GM18507 (cell line): ENCODE measurements at regions not wholly inside any gene's neighbourhood (a gene's known extent, or its start where the extent isn't known, plus 50 kb on each side); places are given as distances from the start of the nearest gene placed in this dataset.
A peak's percentile ranks its signal among the peaks of the same experiment; 100 is the strongest.

ENCODE experiments used
- DNase-seq: peaks from one replicate; pipeline ENCODE4 v3.0.0; 2011; ENCODE audit warnings: low read depth; ENCODE audit not compliant: insufficient read length; ENCODE audit errors: extremely low spot score
- FAIRE-seq: peaks from 2 replicates; lab custom pipeline; 2011; peaks lifted over from hg19 to GRCh38; lab: Jason Lieb, UNC

GRCh38 chr13:76019421-76020044, 383.4 kb downstream of the LMO7 start:
- FAIRE-seq (no peak), DNase-seq (no peak)

GRCh38 chr13:76017861-76018556, 381.9 kb downstream of the LMO7 start:
- DNase-seq (no peak), FAIRE-seq (no peak)

GRCh38 chr13:76016799-76017400, 380.8 kb downstream of the LMO7 start:
- DNase-seq (no peak), FAIRE-seq (peak; percentile 70)

- FAIRE-seq = no peak
- no peak for DNase-seq
These were observed 378.5 kb downstream of the LMO7 start for GRCh38 chr13:76014406-76015318.

DNA sequence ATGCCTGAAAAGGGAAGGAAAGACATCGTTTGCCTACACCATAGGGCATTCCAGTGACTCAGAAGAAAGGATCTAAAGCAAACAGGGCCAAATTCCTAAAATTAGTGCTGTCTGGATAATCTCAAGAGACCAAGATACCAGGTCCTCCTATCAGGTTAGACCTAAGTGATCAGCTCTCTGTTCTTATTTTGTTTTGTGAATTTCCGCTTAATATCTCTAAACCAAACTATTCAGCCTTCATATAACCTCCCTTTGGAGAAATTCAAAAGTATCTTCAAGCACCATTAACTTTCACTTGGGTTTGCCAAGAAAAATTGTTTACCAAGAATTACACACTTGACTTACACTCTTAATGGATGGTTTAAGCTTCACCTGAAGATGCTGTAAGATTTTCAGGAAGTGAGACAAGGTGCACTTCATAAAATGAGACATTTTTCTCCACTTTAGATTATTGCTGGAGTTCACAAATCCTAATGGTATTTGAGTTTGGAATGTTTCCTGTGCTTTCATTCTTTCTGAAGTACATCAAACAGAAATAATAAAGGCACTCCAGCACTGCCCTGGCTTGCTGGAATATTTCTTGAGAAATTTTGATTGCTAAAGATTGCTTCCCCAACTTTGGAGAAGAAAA, 376.1 kb downstream of the LMO7 start:
- no peak for DNase-seq
- no peak for FAIRE-seq

- DNase-seq (no peak), FAIRE-seq (no peak)
These were observed 373.2 kb downstream of the LMO7 start for GRCh38 chr13:76009267-76009890.

- no peak for DNase-seq
- no peak for FAIRE-seq
These were observed 368.3 kb downstream of the LMO7 start for GRCh38 chr13:76004416-76004815.

- FAIRE-seq = no peak
These were observed 364.0 kb downstream of the LMO7 start for GRCh38 chr13:76000131-76000530.

GRCh38 chr13:75996582-75996981, 360.5 kb downstream of the LMO7 start:
- no peak for DNase-seq
- FAIRE-seq = no peak

More at GRCh38 chr13:76000131-76000530, 364.0 kb downstream of the LMO7 start:
- no peak for DNase-seq

DNA sequence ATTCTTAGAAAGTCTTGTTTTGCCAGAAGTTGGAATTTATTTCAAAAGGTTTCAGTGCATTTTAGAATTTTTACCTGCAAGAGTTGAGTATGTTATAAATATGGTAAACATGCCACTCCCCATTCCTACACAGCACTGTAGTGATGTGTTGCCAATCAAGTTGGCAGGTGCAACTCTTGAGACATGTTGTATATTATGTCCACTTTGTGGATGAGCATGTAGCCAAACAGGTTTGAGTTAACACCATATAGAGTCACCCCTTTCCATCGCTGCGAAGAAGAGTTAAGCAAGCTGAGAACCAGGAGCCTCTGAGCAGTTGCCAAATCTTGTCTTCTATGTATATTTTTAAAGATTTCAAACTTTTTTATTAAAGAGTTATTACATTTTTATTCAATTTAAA, 359.8 kb downstream of the LMO7 start:
- no peak for DNase-seq
- no peak for FAIRE-seq

GRCh38 chr13:75993823-75994222, 357.7 kb downstream of the LMO7 start:
- DNase-seq = no peak
- no peak for FAIRE-seq

DNA sequence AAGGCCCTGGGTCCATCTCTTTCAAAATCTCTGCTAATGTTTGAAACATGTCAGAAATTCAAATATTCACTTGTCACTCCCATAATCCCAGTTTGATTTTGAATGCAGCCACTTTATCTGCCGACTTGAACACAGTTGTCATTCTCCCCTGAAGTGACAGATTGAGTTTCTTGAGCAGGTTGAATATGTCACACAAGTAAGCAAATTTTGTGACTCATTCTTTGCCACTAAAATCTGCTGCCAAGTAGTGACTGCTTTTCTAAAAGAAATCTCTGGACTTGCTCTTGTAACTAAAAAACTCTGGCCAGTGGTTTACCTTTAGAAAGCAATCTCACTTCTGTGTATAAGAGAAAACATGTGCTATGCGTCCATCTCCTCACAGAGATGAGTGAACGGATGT, 357.1 kb downstream of the LMO7 start:
- no peak for FAIRE-seq
- DNase-seq = no peak

DNA sequence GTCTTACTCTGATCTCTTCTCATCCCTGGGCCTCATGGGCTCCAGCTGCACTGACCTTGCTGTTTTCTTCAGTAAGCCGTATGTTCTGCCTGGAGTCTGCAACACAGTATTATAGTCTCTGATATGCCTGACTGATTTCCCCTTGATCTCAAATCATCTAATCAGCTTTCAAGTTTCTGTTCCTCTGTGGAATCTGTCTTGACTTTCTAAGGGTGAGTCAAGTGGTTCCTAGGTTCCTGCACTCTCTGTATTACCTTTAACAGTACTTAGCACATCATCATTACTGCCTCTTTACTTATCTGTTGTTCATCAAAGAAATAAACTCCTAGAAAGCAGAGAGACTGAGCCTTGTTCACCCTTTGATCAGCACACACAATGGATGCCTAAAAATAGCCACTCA, 350.7 kb downstream of the LMO7 start:
- DNase-seq = peak; percentile 2
- peak; percentile 77 for FAIRE-seq

DNA sequence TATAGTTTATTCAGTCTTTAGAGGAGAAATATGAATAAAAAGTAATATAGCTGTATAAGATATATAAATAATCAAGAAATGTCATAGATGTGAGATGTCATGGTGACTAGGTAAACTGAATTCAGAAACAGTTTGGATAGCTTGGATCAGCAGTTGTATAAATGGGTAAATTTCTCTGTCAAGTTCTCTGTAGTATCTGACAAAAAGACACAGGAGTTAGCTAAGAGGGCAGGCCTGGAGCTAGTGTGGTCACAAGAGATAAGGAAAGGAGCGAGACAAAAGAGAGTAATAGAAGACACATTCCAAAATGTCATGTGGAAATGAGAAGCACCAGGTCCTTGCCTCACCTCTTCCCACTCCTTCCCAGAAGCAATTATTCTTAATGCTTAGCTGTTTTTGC, 349.0 kb downstream of the LMO7 start:
- no peak for FAIRE-seq
- DNase-seq = no peak

DNA sequence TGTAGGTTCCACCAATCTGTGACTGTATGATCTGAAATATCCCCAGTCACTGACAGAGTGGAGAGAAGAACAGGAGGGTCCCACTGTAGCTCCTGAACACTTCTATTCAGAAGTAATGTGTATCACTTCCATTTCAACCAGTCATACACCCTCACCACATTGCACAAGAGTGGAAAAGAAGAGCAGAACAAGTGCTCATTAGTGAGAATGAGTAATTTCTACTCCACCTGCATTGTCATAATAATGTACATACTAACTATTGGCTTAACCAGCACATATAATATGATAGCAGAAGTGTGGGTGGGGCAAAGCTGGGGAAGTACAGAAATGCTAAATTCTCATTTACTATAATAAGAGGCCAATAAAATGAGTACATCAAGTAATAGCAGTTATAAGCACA, 342.7 kb downstream of the LMO7 start:
- DNase-seq (no peak), FAIRE-seq (no peak)

DNA sequence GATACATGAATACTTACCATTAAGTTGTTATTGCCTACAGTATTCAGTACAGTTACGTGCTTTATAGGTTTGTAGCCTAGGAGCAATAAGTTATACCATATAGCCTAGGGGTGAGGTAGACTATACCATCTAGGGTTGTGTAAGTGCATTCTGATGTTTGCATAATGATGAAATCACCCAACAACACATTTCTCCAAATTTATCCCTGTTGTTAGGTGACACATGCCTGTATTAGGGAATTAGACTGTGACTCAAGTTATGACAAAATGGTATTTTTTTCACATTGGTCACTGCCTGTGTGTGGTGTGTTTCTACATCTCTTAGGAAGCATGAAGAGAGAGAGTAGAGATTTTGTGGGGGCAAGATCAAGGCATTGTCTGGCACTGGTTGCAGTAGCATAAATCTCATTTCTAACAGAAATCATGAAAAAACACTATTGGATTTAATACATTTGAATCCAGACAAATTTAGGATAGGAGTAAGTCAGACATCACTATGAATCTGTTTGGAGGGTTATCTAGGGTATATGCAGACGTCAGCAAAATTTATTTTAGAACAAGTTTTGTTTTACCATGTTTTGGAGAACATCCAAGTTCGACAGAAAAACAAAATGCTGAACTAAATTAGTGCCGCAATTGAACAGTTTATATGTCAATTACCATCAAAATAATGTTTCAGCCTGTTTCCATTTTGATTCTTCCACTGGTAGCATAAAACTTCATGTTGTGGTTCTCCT, 332.1 kb downstream of the LMO7 start:
- FAIRE-seq (no peak), DNase-seq (no peak)

- no peak for FAIRE-seq
- DNase-seq = no peak
These were observed 327.2 kb downstream of the LMO7 start for GRCh38 chr13:75963302-75963701.

DNA sequence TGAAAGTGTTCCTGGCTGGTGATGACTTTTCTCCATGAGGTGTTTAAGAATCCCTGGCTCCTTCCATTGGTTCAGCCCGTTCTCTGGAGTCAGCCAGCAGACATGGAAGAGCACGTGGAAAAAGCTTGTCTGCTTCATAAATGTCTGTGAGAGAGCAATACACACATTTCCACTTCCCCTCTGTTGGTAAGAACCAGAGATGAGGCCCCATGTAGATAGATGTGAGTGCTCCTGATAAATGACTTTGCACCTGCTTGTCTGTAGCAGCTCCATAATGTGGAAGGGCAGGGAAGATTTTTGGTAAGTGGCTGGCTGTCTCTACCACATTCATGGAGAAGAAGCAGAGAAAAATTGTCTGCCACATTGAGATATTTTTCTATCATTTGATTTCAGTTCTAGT, 325.8 kb downstream of the LMO7 start:
- FAIRE-seq (no peak), DNase-seq (no peak)
